HepG2 (cell line): ENCODE measurements at regions not wholly inside any gene's neighbourhood (a gene's known extent, or its start where the extent isn't known, plus 50 kb on each side); places are given as distances from the start of the nearest gene placed in this dataset.

Experiments used
- ATAC-seq: fragments of 200-7000 bp; cut with Tn5 transposase; 3 replicates; pipeline ENCODE4 v1.9.1; 2020; ENCODE audit warnings: mild to moderate bottlenecking, moderate library complexity
- BruUV-seq: library from RNA; stranded (reverse); fragments of 400-500 nt; replicated peaks from 2 replicates; lab custom pipeline; 2021; lab: Mats Ljungman, UMichigan
- CTCF ChIA-PET: fragments of 300-600 bp; formaldehyde crosslinking; extraction: SDS; loops from one replicate; lab custom pipeline; 2021; ENCODE audit warnings: low total read pairs, inconsistent platforms, low intra/inter-chr PET ratio; lab: Yijun Ruan, JAX
- POLR2A ChIA-PET: fragments of 350-600 bp; sonication (Branson Sonifier 250); formaldehyde crosslinking; loops from one replicate; lab custom pipeline; 2020; ENCODE audit warnings: antibody characterized with exemption, inconsistent platforms; lab: Yijun Ruan, JAX
- DNase-seq: peaks from one replicate; pipeline ENCODE4 v3.0.0-alpha.2; 2015; ENCODE audit warnings: low spot score
- FAIRE-seq: peaks from 3 replicates; lab custom pipeline; 2011; peaks lifted over from hg19 to GRCh38; lab: Jason Lieb, UNC
- H2AFZ ChIP-seq: one replicate; pipeline ENCODE4 v1.6.1; 2011; ENCODE audit warnings: low read length, inconsistent platforms
- H3K27ac ChIP-seq: fragments of 300-600 bp; 3 replicates; pipeline ENCODE4 v1.8.0; 2011; ENCODE audit warnings: mixed run types, mild to moderate bottlenecking, mixed read lengths, low read length, inconsistent platforms; ENCODE audit not compliant: insufficient read depth; ENCODE audit errors: extremely low read length
- H3K27me3 ChIP-seq, 2 experiments: fragments of 200-600 bp in 1 of 2; 2 replicates in 1 of 2; 3 replicates in 1 of 2; pipeline versions ENCODE4 v1.6.0 to v1.8.0; 2011; ENCODE audit warnings: low read length in 2 of 2, mild to moderate bottlenecking in 2 of 2, moderate library complexity in 2 of 2, inconsistent platforms in 1 of 2; ENCODE audit not compliant: insufficient read depth in 2 of 2, control insufficient read depth in 1 of 2
- H3K36me3 ChIP-seq, 2 experiments: fragments of 200-600 bp in 1 of 2; replicated peaks in 1 of 2; 2 replicates in 1 of 2; 3 replicates in 1 of 2; pipeline versions ENCODE4 v1.5.1 to v1.8.0; 2011; ENCODE audit warnings: low read length in 2 of 2, inconsistent platforms in 1 of 2; ENCODE audit not compliant: insufficient read depth in 2 of 2, control insufficient read depth in 1 of 2
- H3K4me1 ChIP-seq: 2 replicates; pipeline ENCODE4 v1.5.1; 2012; ENCODE audit warnings: low read length, inconsistent platforms; ENCODE audit not compliant: insufficient read depth
- H3K4me2 ChIP-seq: 2 replicates; pipeline ENCODE4 v1.6.0; 2011; ENCODE audit warnings: low read depth, low read length, inconsistent platforms
- H3K4me3 ChIP-seq, 3 experiments: fragments of 200-600 bp in 1 of 3; sonication (generic), shearing (Covaris generic) in 1 of 3; replicated peaks in 1 of 3; 2 replicates each; pipeline ENCODE4 v1.5.1; 2011 to 2016; ENCODE audit warnings: low read length in 3 of 3, inconsistent platforms in 2 of 3, low read depth in 2 of 3, mild to moderate bottlenecking in 2 of 3, control low read depth in 1 of 3, mixed read lengths in 1 of 3; ENCODE audit not compliant: insufficient read depth in 1 of 3
- H3K79me2 ChIP-seq: one replicate; pipeline ENCODE4 v1.6.1; 2011; ENCODE audit warnings: low read length, inconsistent platforms; ENCODE audit not compliant: insufficient read depth
- H3K9ac ChIP-seq: 2 replicates; pipeline ENCODE4 v1.6.0; 2011; ENCODE audit warnings: mild to moderate bottlenecking, low read depth, low read length, inconsistent platforms; ENCODE audit not compliant: insufficient read depth
- H3K9me3 ChIP-seq: 2 replicates; pipeline ENCODE4 v1.5.1; 2012; ENCODE audit warnings: mild to moderate bottlenecking, low read length
- H4K20me1 ChIP-seq: 2 replicates; pipeline ENCODE4 v1.6.0; 2011; ENCODE audit warnings: inconsistent platforms, mild to moderate bottlenecking, low read length, moderate library complexity; ENCODE audit not compliant: insufficient read depth
- CCDC6 ChIP-seq: sonication (generic); formaldehyde crosslinking; IDR thresholded peaks from 2 replicates; pipeline ENCODE4 v1.8.1; 2022; ENCODE audit warnings: mild to moderate bottlenecking, missing genetic modification reagents, moderate library complexity
- CEBPB ChIP-seq: IDR thresholded peaks from 2 replicates; pipeline ENCODE4 v1.6.1; 2011; ENCODE audit warnings: low read depth, low read length, improper control_type of control experiment, borderline replicate concordance
- CREB1 ChIP-seq, 2 experiments: fragments of 450-650 bp in 1 of 2; IDR thresholded peaks; 2 replicates each; pipeline ENCODE4 v1.6.1; 2016 to 2017; ENCODE audit warnings: control low read depth in 1 of 2, mild to moderate bottlenecking in 1 of 2, missing compliant biosample characterization in 1 of 2, missing genetic modification characterization in 1 of 2
- GATAD1 ChIP-seq: IDR thresholded peaks from 2 replicates; pipeline ENCODE4 v1.6.1; 2016; ENCODE audit warnings: missing genetic modification reagents, missing compliant biosample characterization
- HIC2 ChIP-seq: sonication (generic); formaldehyde crosslinking; IDR thresholded peaks from 2 replicates; pipeline ENCODE4 v1.9.0; 2022; ENCODE audit warnings: low read depth, missing genetic modification reagents
- MXD3 ChIP-seq: IDR thresholded peaks from 2 replicates; pipeline ENCODE4 v1.6.1; 2016; ENCODE audit warnings: mild to moderate bottlenecking, missing biosample characterization, missing genetic modification reagents
- PBX3 ChIP-seq: sonication (generic); formaldehyde crosslinking; IDR thresholded peaks from 2 replicates; pipeline ENCODE4 v1.8.1; 2023; ENCODE audit warnings: missing genetic modification reagents, inconsistent platforms, borderline replicate concordance
- PHF5A ChIP-seq: IDR thresholded peaks from one replicate; pipeline ENCODE4 v1.6.1; 2018; ENCODE audit warnings: low read depth, missing genetic modification reagents; ENCODE audit not compliant: unreplicated experiment
- PITX1 ChIP-seq: sonication (generic); formaldehyde crosslinking; IDR thresholded peaks from 2 replicates; pipeline ENCODE4 v1.5.1; 2020; ENCODE audit warnings: mild to moderate bottlenecking, missing genetic modification reagents
- ZHX2 ChIP-seq, 2 experiments: sonication (generic) in 1 of 2; formaldehyde crosslinking in 1 of 2; IDR thresholded peaks; 2 replicates each; pipeline versions ENCODE4 v1.6.1 to v1.9.0; 2014 to 2022; ENCODE audit warnings: antibody characterized with exemption in 1 of 2, borderline replicate concordance in 1 of 2, inconsistent platforms in 1 of 2, low read depth in 1 of 2, missing genetic modification reagents in 1 of 2
- ZNF496 ChIP-seq: sonication (generic); formaldehyde crosslinking; IDR thresholded peaks from 2 replicates; pipeline ENCODE4 v1.8.1; 2023; ENCODE audit warnings: mild to moderate bottlenecking, moderate library complexity, missing genetic modification reagents; ENCODE audit not compliant: insufficient replicate concordance
- ZNF572 ChIP-seq: sonication (generic); formaldehyde crosslinking; IDR thresholded peaks from 2 replicates; pipeline ENCODE4 v1.5.1; 2020; ENCODE audit warnings: mild to moderate bottlenecking, missing genetic modification reagents
- ZNF713 ChIP-seq: sonication (generic); formaldehyde crosslinking; IDR thresholded peaks from 2 replicates; pipeline ENCODE4 v1.4.0; 2020; ENCODE audit warnings: mild to moderate bottlenecking, missing genetic modification reagents
- WGBS: methylation state at CpG from one replicate; pipeline ENCODE4 v1.1.6; 2017; ENCODE audit warnings: low lambda C conversion rate; 5-methylcytosine and 5-hydroxymethylcytosine counted together
- in situ Hi-C: cut with HindIII; loops from 2 replicates; pipeline ENCODE4 v1.10.0; 2017; ENCODE audit warnings: low pct_unique_long_range_greater_than_20kb; ENCODE audit not compliant: extremely low pct_ligation_motif_present
- intact Hi-C: fragments of 100-400 bp; cut with micrococcal nuclease; formaldehyde crosslinking; loops from one replicate; pipeline ENCODE4 v1.10.0; 2022; ENCODE audit not compliant: unreplicated experiment

GRCh38 chr16:79943736-79944135 lies 343.2 kb upstream of the MAF start:
- H2AFZ ChIP-seq, result no peak overlapping the region
- no peak overlapping the region for H3K9ac ChIP-seq
- no TSS peak for BruUV-seq
- H3K27me3 ChIP-seq, result no peaks in the 10 kb centered on the region
- intact Hi-C loops (no loop called here), in situ Hi-C loops (no loop called here)
- no peaks in the 10 kb centered on the region for H3K36me3 ChIP-seq
- no peaks in the 10 kb centered on the region for H4K20me1 ChIP-seq
- DNase-seq (no peak), FAIRE-seq (no peak), ATAC-seq (no peak)
- no peak overlapping the region for H3K4me3 ChIP-seq
- CTCF ChIA-PET, result no interaction called here
- H3K4me2 ChIP-seq, result no peak overlapping the region
- no peak overlapping the region for H3K27ac ChIP-seq
- POLR2A ChIA-PET, result no interaction called here
- TF ChIP-seq GATAD1 (CRISPR knock-in tag), result no peak
- TF ChIP-seq ZNF713 (CRISPR knock-in tag), result no peak
- no peak for TF ChIP-seq ZNF572 (CRISPR knock-in tag)
- TF ChIP-seq ZHX2 (IDR thresholded peaks at IDR 0.05; ENCODE audit: low read depth), result no peak
- no peak for TF ChIP-seq ZHX2 (CRISPR knock-in tag; IDR thresholded peaks at IDR 0.05; ENCODE audit: borderline replicate concordance)
- no peak for TF ChIP-seq PBX3 (CRISPR knock-in tag)
- TF ChIP-seq PITX1 (CRISPR knock-in tag), result no peak
- no peak for TF ChIP-seq CCDC6 (CRISPR knock-in tag)
- TF ChIP-seq PHF5A, result no peak
- no peak for TF ChIP-seq HIC2 (CRISPR knock-in tag)
- no peak for TF ChIP-seq CEBPB
- no peak for TF ChIP-seq ZNF496 (CRISPR knock-in tag)
- no peak for TF ChIP-seq CREB1 (IDR thresholded peaks at IDR 0.05)
- no peak for TF ChIP-seq CREB1 (CRISPR knock-in tag; IDR thresholded peaks at IDR 0.05)
- TF ChIP-seq MXD3 (CRISPR knock-in tag), result no peak
- no peaks in the 10 kb centered on the region for H3K9me3 ChIP-seq
- H3K79me2 ChIP-seq, result no peaks in the 10 kb centered on the region
- 17% methylated on average over 3 of the region's 3 CpGs for whole genome bisulfite sequencing
- no peaks in the 10 kb centered on the region for H3K4me1 ChIP-seq
